Ovary (tissue), 3 donors: ENCODE measurements at regions not wholly inside any gene's neighbourhood (a gene's known extent, or its start where the extent isn't known, plus 50 kb on each side); places are given as distances from the start of the nearest gene placed in this dataset.

Experiments used
- EP300 ChIP-seq: sonication (generic); formaldehyde crosslinking; IDR thresholded peaks from one replicate; pipeline ENCODE4 v1.6.1; 2017; ENCODE audit warnings: antibody characterized with exemption
- TF ChIP-seq, protein P1 (sequence below), 3 donors: fragments of 450-650 bp in 2 of 3; fragments of 200-600 bp in 1 of 3; IDR thresholded peaks; one replicate each; pipeline versions ENCODE4 v1.5.1 to v1.8.0; 2016 to 2022; ENCODE audit warnings: antibody characterized with exemption in 3 of 3, mild to moderate bottlenecking in 1 of 3
- donor health status: DM: no; HTN: no; CAD: no.

DNA sequence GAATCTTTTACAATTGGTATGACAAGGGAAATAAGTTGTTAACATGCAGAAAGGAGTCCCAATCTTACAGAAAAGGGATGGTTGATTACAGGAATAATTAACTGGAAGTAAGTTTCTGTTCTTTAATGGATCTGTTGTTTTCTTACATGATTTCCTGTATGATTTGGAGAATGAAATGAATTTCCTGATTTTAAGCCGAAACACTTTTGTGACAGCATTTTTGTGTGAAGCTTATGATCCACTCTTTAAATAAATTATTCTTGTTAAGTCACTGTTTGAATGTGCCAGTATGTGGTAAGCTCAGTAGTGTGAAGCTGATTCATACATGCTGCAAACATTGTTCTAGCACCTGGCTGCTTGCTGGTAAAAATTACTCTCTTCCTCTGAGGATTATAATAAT is 516.2 kb downstream of the DCDC2C start:
- TF ChIP-seq, protein P1, sequence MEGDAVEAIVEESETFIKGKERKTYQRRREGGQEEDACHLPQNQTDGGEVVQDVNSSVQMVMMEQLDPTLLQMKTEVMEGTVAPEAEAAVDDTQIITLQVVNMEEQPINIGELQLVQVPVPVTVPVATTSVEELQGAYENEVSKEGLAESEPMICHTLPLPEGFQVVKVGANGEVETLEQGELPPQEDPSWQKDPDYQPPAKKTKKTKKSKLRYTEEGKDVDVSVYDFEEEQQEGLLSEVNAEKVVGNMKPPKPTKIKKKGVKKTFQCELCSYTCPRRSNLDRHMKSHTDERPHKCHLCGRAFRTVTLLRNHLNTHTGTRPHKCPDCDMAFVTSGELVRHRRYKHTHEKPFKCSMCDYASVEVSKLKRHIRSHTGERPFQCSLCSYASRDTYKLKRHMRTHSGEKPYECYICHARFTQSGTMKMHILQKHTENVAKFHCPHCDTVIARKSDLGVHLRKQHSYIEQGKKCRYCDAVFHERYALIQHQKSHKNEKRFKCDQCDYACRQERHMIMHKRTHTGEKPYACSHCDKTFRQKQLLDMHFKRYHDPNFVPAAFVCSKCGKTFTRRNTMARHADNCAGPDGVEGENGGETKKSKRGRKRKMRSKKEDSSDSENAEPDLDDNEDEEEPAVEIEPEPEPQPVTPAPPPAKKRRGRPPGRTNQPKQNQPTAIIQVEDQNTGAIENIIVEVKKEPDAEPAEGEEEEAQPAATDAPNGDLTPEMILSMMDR (IDR thresholded peaks at IDR 0.05), result no peak
- no peak for TF ChIP-seq EP300
